ENCODE measurements at regions not wholly inside any gene's neighbourhood (a gene's known extent, or its start where the extent isn't known, plus 50 kb on each side); places are given as distances from the start of the nearest gene placed in this dataset.

DNA sequence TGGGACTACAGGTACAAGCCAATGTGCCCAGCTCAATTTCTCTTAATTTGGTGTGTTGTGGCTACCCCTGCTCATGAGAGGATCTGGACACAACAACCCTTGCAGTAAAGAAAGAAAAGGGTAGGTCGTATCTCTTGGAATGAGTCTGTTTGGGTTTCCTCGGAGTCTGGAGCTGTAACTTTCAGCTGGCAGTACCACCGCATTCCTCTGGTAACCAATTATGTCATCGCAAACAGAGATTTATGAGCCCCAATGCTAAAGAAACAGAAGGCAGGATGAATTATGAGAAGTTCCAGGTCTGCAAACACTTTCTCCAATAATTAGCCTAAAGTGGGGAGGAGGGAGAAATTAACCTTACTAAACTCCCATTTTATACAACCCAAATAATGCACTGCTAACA lies 186.6 kb upstream of the NRP1 start:
- Histone ChIP-seq H4K5ac (ENCODE audit: insufficient read length, low read depth, low read length) (no peak overlapping the region), H3K27ac (ENCODE audit: low read depth, low read length) (no peak overlapping the region), H3K79me2 (ENCODE audit: control insufficient read depth in 1 of 2, insufficient read depth in 2 of 2, low read length in 2 of 2) (no peaks in the 10 kb centered on the region), H3K9ac (replicated peaks in 1 of 4; ENCODE audit: extremely low read depth in 1 of 4, low read depth in 3 of 4, low read length in 3 of 4) (no peak overlapping the region), H4K8ac (ENCODE audit: extremely low read depth, insufficient read depth, low read length) (no peak overlapping the region), H2BK12ac (ENCODE audit: low read depth, low read length) (peak overlapping the region; percentile 86; the same call in 1 of the 2 replicates), H3K9me3 (ENCODE audit: insufficient read depth in 2 of 2, low read depth in 1 of 2, low read length in 1 of 2) (0 out of 4 replicates have a peak, but pooled peaks cover 0 to 2% of the 10 kb centered on the region in 2 experiments), H4K20me1 (replicated peaks in 1 of 2; ENCODE audit: control insufficient read depth in 1 of 2, insufficient read depth in 2 of 2, low read length in 2 of 2) (no peaks in the 10 kb centered on the region), H2BK5ac (ENCODE audit: low read depth, low read length) (peak overlapping the region; percentile 38; the same call in 1 of the 2 replicates), H2AFZ (ENCODE audit: low read length) (no peak overlapping the region), H3K4ac (replicated peaks; ENCODE audit: insufficient read length, low read depth, low read length) (no peak overlapping the region), H4K91ac (replicated peaks; ENCODE audit: insufficient read length, low read length) (peak overlapping the region; percentile 5), H3K79me1 (ENCODE audit: low read depth, low read length) (no peaks in the 10 kb centered on the region), H3K36me3 (ENCODE audit: control insufficient read depth in 2 of 4, insufficient read depth in 4 of 4, low read length in 3 of 4) (no peaks in the 10 kb centered on the region), H3K56ac (replicated peaks; ENCODE audit: insufficient read length, low read depth, low read length) (no peak overlapping the region), H2BK120ac (replicated peaks; ENCODE audit: low read depth, low read length) (no peak overlapping the region), H2AK5ac (ENCODE audit: low read depth, low read length) (no peak overlapping the region; the same call in 1 of the 2 replicates), H2BK15ac (ENCODE audit: low read length) (no peak overlapping the region), H3K23me2 (ENCODE audit: low read depth, low read length) (no peaks in the 10 kb centered on the region), H3K4me3 (ENCODE audit: extremely low read depth in 1 of 4, insufficient read depth in 2 of 4, low read depth in 3 of 4, low read length in 4 of 4) (no peak overlapping the region), H3K18ac (ENCODE audit: extremely low read depth, low read length) (peak overlapping the region; percentile 7), H3K4me2 (ENCODE audit: insufficient read depth in 1 of 2, low read depth in 2 of 2, low read length in 2 of 2) (no peak overlapping the region), H3K27me3 (replicated peaks in 1 of 4; ENCODE audit: control insufficient read depth in 3 of 4, extremely low read depth in 1 of 4, insufficient read depth in 3 of 4, low read length in 3 of 4) (no peaks in the 10 kb centered on the region; a peak in 1 of 7 replicates), H2BK20ac (ENCODE audit: low read length) (0 out of 2 replicates have a peak overlapping the region, but pooled peaks have one; percentile 62), H3K4me1 (replicated peaks in 1 of 4; ENCODE audit: control insufficient read depth in 3 of 4, insufficient read depth in 4 of 4, low read length in 3 of 4) (peaks cover 0 to 15% (median 7%) of the 10 kb centered on the region in 4 experiments; a peak in 3 of 7 replicates), H3K14ac (ENCODE audit: insufficient read length) (no peak overlapping the region), H3K23ac (ENCODE audit: insufficient read length) (no peak overlapping the region)
- POLR2A ChIA-PET (ENCODE audit: partially characterized antibody) = no interaction called here
- FAIRE-seq = no peak
- CTCF ChIA-PET (ENCODE audit: partially characterized antibody) = no interaction called here
- 89% methylated on average over 4 of the region's 4 CpGs; no CpG with 5 or more reads in 1 of the 2 experiments for WGBS, 2 experiments (ENCODE audit: extremely low coverage in 1 of 2, insufficient coverage in 1 of 2, insufficient read length in 1 of 2, insufficient replicate concordance in 2 of 2, low coverage in 1 of 2, low lambda C conversion rate in 2 of 2, missing lambda C conversion rate in 1 of 2)
- no peak for DNase-seq (ENCODE audit: low read depth in 1 of 2, low spot score in 2 of 2)
- TF ChIP-seq TAF7 (optimal IDR thresholded peaks at IDR 0.05; ENCODE audit: borderline replicate concordance, low read depth, low read length) (no peak), TBP (IDR thresholded peaks at IDR 0.05; ENCODE audit: low read depth, low read length) (no peak), ZNF274 (IDR thresholded peaks at IDR 0.05; ENCODE audit: borderline replicate concordance, extremely low read depth, low read length) (no peak), KDM1A (IDR thresholded peaks at IDR 0.05; ENCODE audit: borderline replicate concordance, low read length) (no peak), SUZ12 (IDR thresholded peaks at IDR 0.05; ENCODE audit: low read length) (no peak), CHD2 (IDR thresholded peaks at IDR 0.05; ENCODE audit: low read length) (no peak), EP300 (IDR thresholded peaks at IDR 0.05; ENCODE audit: borderline replicate concordance in 1 of 2, low read depth in 2 of 2, low read length in 2 of 2) (no peak), SP1 (IDR thresholded peaks at IDR 0.05; ENCODE audit: low read depth, low read length) (no peak), CHD1 (IDR thresholded peaks at IDR 0.05; ENCODE audit: low read depth, low read length) (no peak), POU5F1 (IDR thresholded peaks at IDR 0.05; ENCODE audit: low read depth, low read length) (no peak), CREB1 (IDR thresholded peaks at IDR 0.05) (no peak), NRF1 (IDR thresholded peaks at IDR 0.05; ENCODE audit: low read depth, low read length) (no peak), HDAC6 (IDR thresholded peaks at IDR 0.05; ENCODE audit: low read depth, low read length) (no peak), POLR2A (IDR thresholded peaks at IDR 0.05; ENCODE audit: control extremely low read depth in 1 of 2, low read depth in 2 of 2, low read length in 2 of 2) (no peak), SP2 (IDR thresholded peaks at IDR 0.05; ENCODE audit: low read length) (no peak), RXRA (IDR thresholded peaks at IDR 0.05; ENCODE audit: insufficient read depth, low read depth, low read length) (no peak), SRF (IDR thresholded peaks at IDR 0.05; ENCODE audit: low read depth, low read length) (no peak)

Measured in H1 (cell line).